ENCODE measurements at regions not wholly inside any gene's neighbourhood (a gene's known extent, or its start where the extent isn't known, plus 50 kb on each side); places are given as distances from the start of the nearest gene placed in this dataset.

GRCh38 chr10:3698312-3698711 lies 86.7 kb downstream of the KLF6 start:
- TF ChIP-seq CTCF (IDR thresholded peaks at IDR 0.05): no peak
- no peak for TF ChIP-seq EZH2 (IDR thresholded peaks at IDR 0.05; ENCODE audit: borderline replicate concordance, insufficient read depth, low read depth, low read length, poor library complexity, severe bottlenecking)

All from B cell (primary cell).